DOHH2 (cell line): ENCODE measurements at regions not wholly inside any gene's neighbourhood (a gene's known extent, or its start where the extent isn't known, plus 50 kb on each side); places are given as distances from the start of the nearest gene placed in this dataset.

Source experiments
- H3F3A ChIP-seq: fragments of 200-600 bp; sonication (generic), shearing (Covaris generic); 2 replicates; pipeline ENCODE4 v1.6.0; 2016; ENCODE audit warnings: antibody characterized with exemption, mild to moderate bottlenecking; ENCODE audit not compliant: control insufficient read depth, insufficient read depth
- H3K27ac ChIP-seq: fragments of 200-600 bp; sonication (generic); 2 replicates; pipeline ENCODE4 v1.5.1; 2014; ENCODE audit warnings: low read depth, mild to moderate bottlenecking, low read length, moderate library complexity
- H3K27me3 ChIP-seq: fragments of 200-600 bp; sonication (generic); 2 replicates; pipeline ENCODE4 v1.6.1; 2014; ENCODE audit warnings: mild to moderate bottlenecking, low read length, mixed read lengths; ENCODE audit not compliant: control insufficient read depth
- H3K36me3 ChIP-seq: fragments of 200-600 bp; sonication (generic); 2 replicates; pipeline ENCODE4 v1.6.1; 2014; ENCODE audit warnings: mild to moderate bottlenecking, low read length, moderate library complexity, mixed read lengths; ENCODE audit not compliant: control insufficient read depth
- H3K4me1 ChIP-seq: fragments of 200-600 bp; sonication (generic); 2 replicates; pipeline ENCODE4 v1.6.1; 2014; ENCODE audit warnings: mild to moderate bottlenecking, low read length, mixed read lengths; ENCODE audit not compliant: control insufficient read depth
- H3K4me2 ChIP-seq: fragments of 200-600 bp; sonication (generic); 2 replicates; pipeline ENCODE4 v1.6.0; 2014; ENCODE audit warnings: mild to moderate bottlenecking, low read length, moderate library complexity
- H3K4me3 ChIP-seq: fragments of 200-600 bp; sonication (generic); 2 replicates; pipeline ENCODE4 v1.5.1; 2014; ENCODE audit warnings: mild to moderate bottlenecking, low read length, mixed read lengths
- H3K79me2 ChIP-seq: fragments of 200-600 bp; sonication (generic); 2 replicates; pipeline ENCODE4 v1.6.1; 2014; ENCODE audit warnings: mild to moderate bottlenecking, low read length, mixed read lengths; ENCODE audit not compliant: control insufficient read depth
- H3K9me2 ChIP-seq: fragments of 200-600 bp; sonication (generic); replicated peaks from 2 replicates; pipeline ENCODE4 v1.6.1; 2014; ENCODE audit warnings: mild to moderate bottlenecking, low read length, mixed read lengths; ENCODE audit not compliant: control insufficient read depth
- H3K9me3 ChIP-seq: fragments of 200-600 bp; sonication (generic); 2 replicates; pipeline ENCODE4 v1.6.1; 2014; ENCODE audit warnings: antibody characterized with exemption, low read length, mixed read lengths; ENCODE audit not compliant: control insufficient read depth, insufficient read depth
- H4K20me1 ChIP-seq: fragments of 200-600 bp; sonication (generic); 2 replicates; pipeline ENCODE4 v1.6.0; 2014; ENCODE audit warnings: low read depth, mild to moderate bottlenecking, antibody characterized with exemption, low read length, moderate library complexity; ENCODE audit not compliant: control insufficient read depth, insufficient read depth
- CTCF ChIP-seq: fragments of 200-600 bp; sonication (generic); IDR thresholded peaks from one replicate; pipeline ENCODE4 v1.5.1; 2014; ENCODE audit warnings: antibody characterized with exemption, mild to moderate bottlenecking, low read depth, low read length; ENCODE audit not compliant: poor library complexity, severe bottlenecking
- EZH2phosphoT487 ChIP-seq: fragments of 200-600 bp; sonication (generic); IDR thresholded peaks from 2 replicates; pipeline ENCODE4 v1.6.1; 2017; ENCODE audit warnings: borderline replicate concordance, mild to moderate bottlenecking, antibody characterized with exemption, low read length, moderate library complexity, mixed read lengths

DNA sequence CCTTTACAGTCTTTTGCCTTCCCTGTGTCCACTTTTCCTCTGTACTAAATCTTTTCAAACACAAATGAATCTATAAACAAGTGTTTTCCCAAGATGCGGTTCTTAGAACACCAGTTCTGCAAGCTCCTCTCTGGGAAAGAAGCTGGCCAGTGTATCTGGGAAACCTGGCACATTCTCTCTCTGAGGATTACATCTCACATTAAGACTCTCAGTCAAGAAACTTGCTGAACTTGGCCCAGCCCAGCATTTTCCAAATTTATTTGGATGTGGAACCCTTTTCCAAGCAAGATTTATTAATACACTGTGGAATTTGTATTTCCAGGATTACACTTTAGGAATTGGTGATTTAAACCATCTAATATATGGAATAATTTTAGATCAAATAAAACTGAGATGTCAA lies 105.7 kb downstream of the ZNF281 start:
- Histone ChIP-seq H3F3A (peaks cover 11% of the 10 kb centered on the region), H3K9me3 (no peaks in the 10 kb centered on the region), H3K79me2 (no peaks in the 10 kb centered on the region), H4K20me1 (no peaks in the 10 kb centered on the region), H3K27me3 (peaks cover 60% of the 10 kb centered on the region), H3K4me3 (no peak overlapping the region), H3K36me3 (no peaks in the 10 kb centered on the region), H3K27ac (no peak overlapping the region), H3K4me1 (peaks cover 56% of the 10 kb centered on the region), H3K9me2 (no peaks in the 10 kb centered on the region), H3K4me2 (no peak overlapping the region)
- no peak for TF ChIP-seq CTCF
- TF ChIP-seq EZH2phosphoT487 = no peak

- H3K27ac ChIP-seq = no peak overlapping the region
- H3K79me2 ChIP-seq = no peaks in the 10 kb centered on the region
- H3F3A ChIP-seq = peaks cover 11% of the 10 kb centered on the region
- H3K9me3 ChIP-seq = no peaks in the 10 kb centered on the region
- H3K27me3 ChIP-seq = peaks cover 65% of the 10 kb centered on the region
- H3K4me2 ChIP-seq = peak overlapping the region; percentile 71
- TF ChIP-seq CTCF (no peak), EZH2phosphoT487 (0 out of 2 replicates have a peak, but pooled peaks have one; percentile 26)
- H3K4me3 ChIP-seq = peak overlapping the region; percentile 61
- H3K9me2 ChIP-seq = no peaks in the 10 kb centered on the region
- no peaks in the 10 kb centered on the region for H3K36me3 ChIP-seq
- no peaks in the 10 kb centered on the region; the same call in 1 of the 2 replicates for H4K20me1 ChIP-seq
- H3K4me1 ChIP-seq = peaks cover 53% of the 10 kb centered on the region
These were observed 106.9 kb downstream of the ZNF281 start for GRCh38 chr1:200302921-200303290.

- Histone ChIP-seq H3F3A (peaks cover 11% of the 10 kb centered on the region), H3K27me3 (peaks cover 70% of the 10 kb centered on the region), H3K36me3 (no peaks in the 10 kb centered on the region), H3K27ac (no peak overlapping the region), H4K20me1 (no peaks in the 10 kb centered on the region; the same call in 1 of the 2 replicates), H3K79me2 (no peaks in the 10 kb centered on the region), H3K9me2 (no peaks in the 10 kb centered on the region), H3K4me1 (peaks cover 48% of the 10 kb centered on the region), H3K4me2 (peak overlapping the region; percentile 71), H3K4me3 (peak overlapping the region; percentile 61), H3K9me3 (no peaks in the 10 kb centered on the region)
- TF ChIP-seq EZH2phosphoT487 (peak; percentile 75; the same call in 1 of the 2 replicates), CTCF (no peak)
These were observed 107.5 kb downstream of the ZNF281 start for GRCh38 chr1:200302192-200302920.
